SU-DHL-6 (cell line): ENCODE measurements at regions not wholly inside any gene's neighbourhood (a gene's known extent, or its start where the extent isn't known, plus 50 kb on each side); places are given as distances from the start of the nearest gene placed in this dataset.

Experiments used
- CTCF ChIP-seq: fragments of 200-600 bp; sonication (generic); IDR thresholded peaks from one replicate; pipeline ENCODE4 v1.5.1; 2017; ENCODE audit warnings: antibody characterized with exemption, mild to moderate bottlenecking, low read length, moderate library complexity; ENCODE audit not compliant: insufficient read depth, poor library complexity, severe bottlenecking
- EZH2phosphoT487 ChIP-seq: fragments of 200-600 bp; sonication (generic), shearing (Covaris generic); conservative IDR thresholded peaks from 2 replicates; pipeline ENCODE4 v1.6.1; 2018; ENCODE audit warnings: mild to moderate bottlenecking, antibody characterized with exemption, low read length, moderate library complexity, mixed read lengths

GRCh38 chr1:200233393-200233792, 176.4 kb downstream of the ZNF281 start:
- TF ChIP-seq CTCF (no peak), EZH2phosphoT487 (no peak)
